Ovary (tissue), 3 donors: ENCODE measurements at regions not wholly inside any gene's neighbourhood (a gene's known extent, or its start where the extent isn't known, plus 50 kb on each side); places are given as distances from the start of the nearest gene placed in this dataset.

Source experiments
- POLR2A ChIP-seq: fragments of 450-650 bp; IDR thresholded peaks from one replicate; pipeline ENCODE4 v1.6.1; 2017; ENCODE audit warnings: antibody characterized with exemption, mild to moderate bottlenecking, moderate library complexity
- TF ChIP-seq, protein P1 (sequence below), 3 donors: fragments of 450-650 bp in 2 of 3; fragments of 200-600 bp in 1 of 3; IDR thresholded peaks; one replicate each; pipeline versions ENCODE4 v1.5.1 to v1.8.0; 2016 to 2022; ENCODE audit warnings: antibody characterized with exemption in 3 of 3, mild to moderate bottlenecking in 1 of 3
- donor health status: DM: no; HTN: no; CAD: no.

DNA sequence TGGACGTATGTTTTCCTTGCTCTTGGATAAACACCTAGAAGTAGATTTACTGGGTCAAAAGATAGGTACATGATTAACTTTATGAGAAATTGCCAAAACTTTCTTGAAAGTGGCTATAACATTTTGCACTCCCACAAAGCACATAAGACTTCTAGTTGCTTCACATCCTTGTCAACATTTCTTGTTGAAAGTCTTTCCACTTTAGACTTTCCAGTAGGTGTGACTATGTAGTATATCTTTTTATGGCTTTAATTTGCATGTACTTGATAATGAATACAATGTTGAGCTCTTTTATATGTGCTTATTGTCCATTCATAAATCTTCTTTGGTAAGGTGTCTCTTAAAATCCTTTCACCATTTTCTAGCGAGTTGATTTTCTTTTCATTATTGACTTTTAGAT lies 241.2 kb upstream of the RPL38 start:
- TF ChIP-seq, protein P1, sequence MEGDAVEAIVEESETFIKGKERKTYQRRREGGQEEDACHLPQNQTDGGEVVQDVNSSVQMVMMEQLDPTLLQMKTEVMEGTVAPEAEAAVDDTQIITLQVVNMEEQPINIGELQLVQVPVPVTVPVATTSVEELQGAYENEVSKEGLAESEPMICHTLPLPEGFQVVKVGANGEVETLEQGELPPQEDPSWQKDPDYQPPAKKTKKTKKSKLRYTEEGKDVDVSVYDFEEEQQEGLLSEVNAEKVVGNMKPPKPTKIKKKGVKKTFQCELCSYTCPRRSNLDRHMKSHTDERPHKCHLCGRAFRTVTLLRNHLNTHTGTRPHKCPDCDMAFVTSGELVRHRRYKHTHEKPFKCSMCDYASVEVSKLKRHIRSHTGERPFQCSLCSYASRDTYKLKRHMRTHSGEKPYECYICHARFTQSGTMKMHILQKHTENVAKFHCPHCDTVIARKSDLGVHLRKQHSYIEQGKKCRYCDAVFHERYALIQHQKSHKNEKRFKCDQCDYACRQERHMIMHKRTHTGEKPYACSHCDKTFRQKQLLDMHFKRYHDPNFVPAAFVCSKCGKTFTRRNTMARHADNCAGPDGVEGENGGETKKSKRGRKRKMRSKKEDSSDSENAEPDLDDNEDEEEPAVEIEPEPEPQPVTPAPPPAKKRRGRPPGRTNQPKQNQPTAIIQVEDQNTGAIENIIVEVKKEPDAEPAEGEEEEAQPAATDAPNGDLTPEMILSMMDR (IDR thresholded peaks at IDR 0.05) = no peak
- TF ChIP-seq POLR2A = no peak
